NOMO-1 treated with DMSO at 0.1 percent for 48 hours (cell line): ENCODE measurements at regions not wholly inside any gene's neighbourhood (a gene's known extent, or its start where the extent isn't known, plus 50 kb on each side); places are given as distances from the start of the nearest gene placed in this dataset.
A peak's percentile ranks its signal among the peaks of the same experiment; 100 is the strongest.
"Not testable (repeated sequence)": the region's sequence is repeated elsewhere in the genome, so short reads cannot be mapped to it uniquely, and the experiment has no call there.

ENCODE experiments used
- DNase-seq: peaks from one replicate; lab custom pipeline; 2025; ENCODE audit not compliant: unreplicated experiment; lab: John Stamatoyannopoulos, UW

DNA sequence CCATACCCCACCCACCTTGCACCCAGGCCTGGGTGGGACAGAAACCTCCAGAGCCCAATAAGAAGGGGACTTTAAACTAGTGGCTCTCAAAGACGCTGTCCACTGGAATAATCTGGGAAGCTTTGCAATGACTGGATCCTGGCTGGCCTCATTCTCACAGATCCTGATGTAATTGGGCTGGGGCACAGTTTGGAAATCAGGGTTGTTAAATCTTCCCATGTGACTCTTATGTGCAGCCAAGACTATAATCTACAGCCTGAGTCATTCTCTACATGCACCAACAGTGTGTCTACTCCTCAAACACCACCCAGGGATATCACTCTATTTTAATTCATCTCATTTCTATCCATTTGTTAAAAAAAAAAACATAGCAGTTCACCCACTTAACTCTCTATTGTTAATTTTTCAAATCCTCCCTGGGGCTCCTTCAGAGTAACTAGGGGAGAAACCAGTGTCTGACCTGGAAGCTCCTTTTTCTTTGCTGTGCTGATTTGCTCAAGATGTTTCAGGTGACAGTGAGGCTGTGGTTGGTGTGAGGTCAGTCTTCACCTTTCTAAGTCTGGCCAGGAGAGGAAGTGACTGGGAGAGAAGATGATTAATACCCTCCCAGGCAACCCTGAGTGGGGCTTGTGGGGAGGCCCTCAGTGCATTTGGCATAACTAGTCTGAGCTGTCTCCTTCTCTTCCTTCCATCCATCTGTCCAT, 211.6 kb upstream of the SFSWAP start:
- no peak for DNase-seq

DNA sequence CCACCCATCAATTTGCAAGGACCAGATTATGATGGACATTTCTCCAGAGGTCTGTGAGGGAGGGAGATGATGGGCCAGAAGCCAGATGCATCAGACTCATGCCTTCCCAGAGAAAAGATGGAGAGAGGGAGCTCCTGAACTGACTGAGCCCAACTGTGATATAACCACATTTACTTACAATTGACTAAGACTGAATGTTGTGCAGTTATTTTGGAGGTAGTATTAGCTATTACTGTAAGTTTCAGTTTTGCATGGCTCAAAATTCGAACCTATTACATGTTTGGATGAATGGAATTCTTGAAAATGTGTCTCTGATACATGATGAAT, 211.1 kb upstream of the SFSWAP start:
- no peak for DNase-seq

DNA sequence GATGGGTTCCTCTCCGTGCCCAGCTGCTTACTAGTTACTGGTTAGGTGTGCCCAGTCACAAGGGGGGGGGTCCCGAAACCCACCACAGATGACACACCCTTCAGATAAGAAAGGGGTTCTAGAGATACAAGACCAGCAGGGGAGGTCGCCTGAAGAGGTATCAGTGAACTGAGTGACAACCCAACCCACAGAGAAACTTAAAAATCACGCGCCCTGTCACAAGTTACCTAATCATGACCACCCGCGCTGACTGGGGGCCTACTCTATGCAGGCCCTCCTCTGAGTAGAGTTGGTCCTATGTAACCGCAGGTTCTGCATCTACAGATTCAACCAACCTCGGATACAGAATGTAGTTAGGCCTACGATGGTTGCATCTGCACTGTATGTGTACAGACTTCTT, 210.3 kb upstream of the SFSWAP start:
- no peak for DNase-seq

DNA sequence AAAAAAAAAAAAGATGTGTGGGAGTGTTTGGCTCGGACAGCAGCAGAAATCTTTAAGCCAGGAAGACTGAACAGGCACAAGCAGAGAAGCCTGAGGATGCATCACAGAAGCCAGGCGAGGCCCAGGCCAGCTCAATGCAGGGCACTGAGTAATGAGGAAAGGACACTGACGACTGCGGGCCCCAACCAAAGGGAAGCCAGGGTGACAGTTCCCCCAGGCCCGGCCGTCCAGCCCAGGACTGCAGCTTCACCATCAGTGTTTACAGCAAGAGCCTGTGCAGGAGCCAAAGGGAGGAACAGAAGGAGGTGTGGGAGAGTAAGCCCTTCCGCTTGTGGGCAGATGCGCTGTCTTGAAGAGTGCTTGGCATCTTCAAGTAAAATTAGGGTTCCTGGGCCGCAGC, 205.3 kb upstream of the SFSWAP start:
- no peak for DNase-seq

DNA sequence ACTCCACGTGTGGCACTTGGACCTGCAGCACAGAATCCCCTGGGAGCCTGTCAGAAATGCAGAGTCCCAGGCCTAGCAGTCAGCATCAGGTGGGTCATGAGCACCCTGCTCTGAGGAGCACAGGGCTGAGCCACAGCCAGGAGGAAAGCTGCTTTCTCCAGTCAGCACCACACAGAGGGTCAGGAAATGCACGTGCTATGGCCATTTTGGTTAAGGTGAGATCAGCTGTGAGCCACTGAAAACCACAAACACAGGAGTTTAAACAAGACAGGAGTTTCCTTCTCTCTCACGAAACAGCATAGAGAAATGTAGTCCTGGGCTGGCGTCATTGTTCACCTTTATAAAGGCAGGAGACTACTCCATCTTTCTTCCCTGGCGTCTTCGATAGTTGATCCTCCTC, 204.5 kb upstream of the SFSWAP start:
- DNase-seq: no peak

DNA sequence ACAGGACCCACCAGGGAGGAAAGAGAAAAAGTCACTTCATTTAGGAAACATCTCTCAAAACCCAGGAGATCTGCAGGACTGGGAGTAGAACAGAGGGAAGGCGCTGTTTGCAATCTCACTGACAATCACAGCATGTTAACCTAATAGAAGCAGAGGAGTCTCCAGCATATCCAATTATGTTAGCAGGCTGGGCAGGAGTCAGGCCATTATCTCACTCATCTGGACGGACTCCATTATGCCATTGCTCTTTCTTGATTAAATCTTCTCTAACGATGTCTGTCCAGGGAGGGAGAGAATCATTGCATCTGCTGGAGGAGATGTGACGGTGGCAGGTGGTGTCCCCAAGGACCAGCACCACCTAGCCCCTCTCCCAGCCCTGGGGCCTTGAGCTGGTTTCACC, 203.8 kb upstream of the SFSWAP start:
- DNase-seq: no peak

DNA sequence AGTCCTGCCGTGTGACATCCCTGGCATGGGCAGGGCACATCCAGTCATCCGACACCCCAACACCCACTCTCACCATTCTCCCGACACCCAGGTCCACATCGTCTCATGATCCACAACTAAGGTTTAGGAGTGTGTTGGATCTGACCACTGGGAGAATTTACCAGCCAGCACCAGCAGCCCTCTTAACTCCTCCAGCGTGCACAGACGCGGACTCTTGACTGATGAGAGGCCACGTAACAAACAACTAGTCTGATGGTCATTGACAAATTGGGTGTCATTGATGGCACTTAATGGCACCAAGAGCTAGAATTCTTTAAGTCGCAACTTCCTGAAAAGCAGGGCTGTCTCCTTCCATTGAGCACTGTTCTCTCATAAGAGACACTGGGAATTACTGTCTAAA, 203.0 kb upstream of the SFSWAP start:
- DNase-seq: no peak

DNA sequence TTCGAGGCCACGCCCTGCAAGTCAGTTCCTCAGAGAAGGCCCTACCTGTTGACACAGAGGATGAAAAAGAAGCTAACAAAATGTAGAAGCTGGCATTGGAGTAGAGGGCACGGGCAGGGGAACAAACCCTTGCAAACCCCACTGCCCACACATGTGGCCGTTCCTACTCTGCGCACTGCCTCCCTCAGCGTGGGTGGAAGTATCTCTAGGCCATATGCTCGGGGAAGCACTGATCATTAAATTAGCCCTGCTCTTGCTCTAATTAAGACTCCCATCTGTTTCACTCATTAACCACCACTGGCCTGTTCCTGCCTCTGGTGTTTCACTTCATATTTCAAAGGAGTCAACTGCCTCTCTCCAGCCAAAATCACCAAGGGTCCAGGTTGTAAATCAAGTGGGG, 201.2 kb upstream of the SFSWAP start:
- no peak for DNase-seq

DNA sequence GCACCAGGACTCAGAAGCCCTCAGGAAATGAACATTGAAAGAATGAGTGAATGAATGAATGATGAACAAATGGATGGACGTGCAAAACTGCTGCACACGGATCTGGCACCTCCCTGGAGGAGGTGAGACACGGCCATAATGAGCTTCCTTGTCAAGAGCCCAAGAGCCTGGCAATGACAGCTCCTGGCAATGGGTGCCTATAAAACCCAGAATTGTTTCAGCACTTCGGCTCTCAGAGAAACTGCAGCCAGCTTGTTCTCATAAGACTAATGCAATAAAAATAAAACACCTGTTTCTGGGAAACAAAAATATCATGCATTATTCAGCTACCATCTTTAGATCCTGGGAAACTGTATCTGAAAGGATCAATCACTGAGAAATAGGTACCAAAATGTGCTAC, 200.5 kb upstream of the SFSWAP start:
- no peak for DNase-seq

DNA sequence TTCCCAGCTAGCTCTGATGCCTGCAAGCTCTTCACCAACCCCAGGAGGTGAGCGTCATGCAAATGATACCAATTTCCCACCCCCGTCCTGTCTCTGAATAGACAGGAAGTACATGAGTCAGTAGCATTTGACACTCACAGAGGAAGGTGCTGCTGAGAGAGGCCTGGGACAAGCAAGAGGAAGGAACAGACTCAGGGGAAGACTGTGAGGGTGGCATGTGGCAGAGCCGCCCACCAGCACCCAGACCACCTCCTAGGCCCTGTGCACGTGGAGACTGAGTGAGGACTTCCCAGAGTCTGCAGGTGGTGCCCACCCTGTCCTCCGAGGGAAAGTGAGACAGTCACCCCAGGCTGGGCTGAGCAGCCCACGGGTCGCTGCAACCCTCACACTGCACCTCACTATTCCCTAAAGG, 199.5 kb upstream of the SFSWAP start:
- peak; percentile 90 for DNase-seq

DNA sequence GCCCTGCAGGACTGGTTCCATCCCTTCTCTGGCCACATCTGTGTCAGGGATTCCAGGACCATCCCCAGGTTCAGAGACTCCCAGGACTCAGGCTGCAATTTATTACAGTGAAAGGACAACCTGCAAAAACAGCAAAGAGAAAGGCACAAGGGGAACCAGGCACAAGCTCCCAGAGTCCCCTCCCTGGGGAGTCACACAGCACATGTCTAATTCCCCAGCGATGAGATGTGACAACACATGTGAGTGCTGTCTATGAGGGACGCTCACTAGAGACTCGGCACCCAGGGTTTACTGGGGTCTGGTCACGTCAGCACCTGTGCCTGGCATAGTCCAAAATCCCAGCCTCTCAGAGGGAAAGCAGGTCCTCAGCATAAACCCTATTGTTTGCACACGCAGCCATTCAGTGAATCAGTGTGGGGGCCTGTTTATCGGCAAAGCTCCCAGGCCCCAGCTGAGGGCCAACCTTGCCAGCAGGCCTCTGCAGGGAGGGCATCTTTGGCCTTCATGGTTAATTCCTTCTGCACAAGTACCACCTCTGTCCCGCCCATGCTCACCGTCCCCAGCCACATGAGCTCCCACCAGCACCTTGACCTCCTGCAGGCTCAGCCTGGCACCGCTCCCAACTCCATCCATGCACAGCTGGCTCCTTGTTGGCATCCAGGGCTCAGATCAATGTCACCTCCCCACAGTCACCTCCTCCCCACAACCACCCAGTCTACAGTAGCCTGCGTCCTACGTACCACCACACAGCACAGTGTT, 198.9 kb upstream of the SFSWAP start:
- no peak for DNase-seq

DNA sequence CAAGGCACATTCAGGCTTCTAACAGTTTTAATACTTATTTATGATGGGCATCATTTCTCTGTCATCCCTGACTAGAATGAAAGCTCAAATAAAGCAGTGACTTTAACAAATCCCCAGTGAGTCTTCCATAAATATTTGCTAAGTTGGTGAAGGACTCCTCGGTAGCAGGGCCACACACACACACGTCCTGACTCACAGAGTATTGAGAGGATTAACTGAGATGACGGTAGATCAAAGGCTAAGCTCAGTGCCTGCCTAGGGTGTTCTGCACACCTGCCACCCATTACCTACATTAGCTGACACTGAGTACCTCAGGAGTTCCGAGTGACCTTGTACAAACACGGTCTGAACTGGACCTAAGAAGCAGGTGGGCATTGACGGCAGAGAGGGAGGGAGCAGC, 197.3 kb upstream of the SFSWAP start:
- no peak for DNase-seq

DNA sequence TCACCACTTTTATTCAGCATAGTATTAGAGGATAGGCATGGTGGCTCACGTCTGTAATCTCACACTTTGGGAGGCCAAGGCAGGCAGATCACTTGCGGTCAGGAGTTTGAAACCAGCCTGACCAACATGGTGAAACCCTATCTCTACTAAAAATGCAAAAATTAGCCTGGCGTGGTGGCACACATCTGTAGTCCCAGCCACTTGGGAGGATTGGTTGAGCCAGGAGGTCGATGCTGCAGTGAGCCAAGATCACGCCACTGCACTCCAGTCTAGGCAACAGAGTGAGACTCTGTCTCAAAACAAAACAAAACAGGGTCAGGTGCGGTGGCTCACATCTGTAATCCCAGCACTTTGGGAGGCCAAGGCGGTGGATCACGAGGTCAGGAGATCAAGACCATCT, 190.3 kb upstream of the SFSWAP start:
- DNase-seq: not testable (repeated sequence)

DNA sequence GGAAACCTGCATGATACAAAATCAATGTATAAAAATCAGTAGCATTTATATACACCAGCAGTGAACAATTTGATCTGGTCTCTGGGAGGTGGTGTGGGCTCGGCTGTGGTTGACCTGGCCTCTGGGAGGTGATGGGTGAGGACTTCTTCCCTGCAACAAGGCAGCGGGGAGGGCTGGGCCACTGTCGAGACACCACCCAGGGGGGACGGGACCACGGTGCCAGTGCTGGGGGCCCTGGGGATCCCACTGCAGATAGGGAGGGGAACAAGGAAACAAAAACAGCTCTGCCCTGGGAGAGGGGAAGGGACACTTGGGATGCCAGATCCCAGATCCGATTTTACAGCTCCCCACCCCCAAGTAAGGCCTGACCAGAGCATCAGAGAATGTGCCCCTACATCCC, 189.6 kb upstream of the SFSWAP start:
- DNase-seq: no peak

DNA sequence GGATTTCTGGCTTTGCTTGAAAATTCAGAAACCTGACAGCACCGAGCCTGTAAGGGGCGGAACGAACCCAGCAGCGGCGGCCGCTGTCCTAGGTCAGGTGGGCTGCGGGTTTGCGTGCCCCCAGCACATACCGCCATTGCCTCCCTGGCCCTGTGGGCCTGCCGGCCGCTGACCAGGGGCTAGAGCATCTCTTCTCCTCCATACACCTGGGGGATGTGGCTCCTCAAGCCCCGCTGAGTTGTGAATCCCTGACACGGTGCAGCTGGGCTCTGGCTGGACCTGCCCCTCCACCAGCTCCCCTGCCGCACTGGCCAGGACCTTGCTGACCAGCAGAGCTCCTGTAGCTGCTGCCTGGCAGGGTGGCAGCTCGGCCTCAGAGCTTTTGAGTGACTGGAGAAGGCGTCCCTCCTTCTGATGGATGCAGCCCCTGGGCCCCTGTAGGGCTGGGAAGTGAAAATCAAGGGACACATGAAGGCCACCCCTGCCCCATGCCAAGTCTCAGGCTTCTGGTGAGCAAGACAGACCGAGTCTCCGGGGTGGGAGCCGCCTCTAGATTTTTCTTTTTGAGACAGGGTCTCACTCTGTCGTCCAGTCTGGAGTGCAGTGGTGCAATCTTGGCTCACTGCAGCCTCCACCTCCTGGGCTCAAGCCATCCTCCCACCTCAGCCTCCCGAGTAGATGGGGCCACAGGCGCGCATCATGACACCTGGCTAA, 184.9 kb upstream of the SFSWAP start:
- no peak for DNase-seq

DNA sequence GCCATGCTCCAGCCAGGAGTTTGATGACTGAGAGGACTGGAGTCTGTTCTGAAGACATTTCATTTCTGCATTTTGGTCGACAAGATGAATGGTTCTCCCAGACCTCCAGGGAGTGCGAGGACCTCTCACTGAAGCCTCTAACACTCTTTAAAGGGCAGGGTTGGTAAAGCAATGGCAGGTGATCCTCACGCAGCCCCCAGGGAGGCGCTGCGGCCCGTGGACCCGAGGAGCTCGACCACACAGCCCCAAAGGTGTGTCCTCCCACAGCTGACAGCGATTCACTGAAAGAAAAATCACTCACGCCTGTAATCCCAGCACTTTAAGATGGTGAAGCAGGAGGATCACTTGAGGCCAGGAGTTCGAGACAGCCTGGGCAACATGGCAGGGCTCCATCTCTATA, 183.8 kb upstream of the SFSWAP start:
- no peak for DNase-seq

DNA sequence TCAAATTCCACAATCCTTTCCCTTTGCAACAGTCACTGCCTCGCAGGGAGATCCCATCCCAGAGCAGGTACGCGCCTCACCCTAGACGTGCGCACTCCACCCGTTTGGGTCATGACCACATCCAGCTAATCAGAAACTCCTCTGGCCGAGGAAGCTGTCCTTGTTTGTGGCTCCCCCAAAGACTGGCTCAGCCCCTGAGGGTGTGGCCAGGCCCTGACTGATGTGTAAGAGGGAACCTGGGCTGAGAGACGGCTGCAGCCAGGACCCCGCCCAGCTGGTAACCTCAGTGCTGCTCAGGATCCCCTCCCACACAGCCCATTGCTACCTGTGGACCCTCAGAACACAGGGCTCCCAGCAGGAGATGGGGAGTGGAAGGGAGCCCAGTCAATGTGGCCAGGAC, 183.2 kb upstream of the SFSWAP start:
- DNase-seq: no peak

DNA sequence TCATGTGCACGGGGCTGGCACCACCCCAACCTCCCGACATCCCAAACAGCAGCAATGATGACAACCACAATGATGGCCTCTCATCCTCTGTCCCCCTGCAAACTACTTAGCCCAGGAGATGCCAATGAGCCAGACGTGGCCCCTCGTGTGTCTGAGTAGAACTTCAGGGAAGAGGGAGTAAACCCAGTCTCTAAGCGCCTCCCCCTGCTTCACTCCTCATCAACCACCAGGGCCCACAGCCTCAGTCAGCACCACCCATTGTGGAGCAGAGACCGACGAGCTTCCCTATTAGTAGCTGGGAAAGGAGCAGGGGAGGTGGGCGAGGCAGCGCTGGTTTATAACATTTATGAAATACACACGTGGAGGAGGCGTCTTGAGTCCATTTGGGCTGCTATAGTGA, 182.7 kb upstream of the SFSWAP start:
- DNase-seq: no peak

DNA sequence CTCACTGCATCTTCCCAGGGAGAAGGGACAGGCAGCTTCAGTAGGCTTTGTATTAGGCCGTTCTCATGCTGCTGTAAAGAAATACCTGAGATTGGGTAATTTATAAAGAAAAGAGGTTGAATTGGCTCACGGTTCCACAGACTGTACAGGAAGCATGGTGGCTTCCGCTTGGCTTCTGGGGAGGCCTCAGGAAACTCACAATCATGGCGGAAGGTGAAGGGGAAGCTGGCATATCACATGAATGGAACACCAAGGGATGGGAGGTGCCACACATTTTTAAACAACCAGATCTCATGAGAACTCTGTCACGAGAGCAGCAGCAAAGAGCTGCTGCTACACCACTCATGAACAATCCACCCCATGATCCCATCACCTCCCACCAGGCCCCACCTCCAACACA, 182.2 kb upstream of the SFSWAP start:
- DNase-seq: no peak

DNA sequence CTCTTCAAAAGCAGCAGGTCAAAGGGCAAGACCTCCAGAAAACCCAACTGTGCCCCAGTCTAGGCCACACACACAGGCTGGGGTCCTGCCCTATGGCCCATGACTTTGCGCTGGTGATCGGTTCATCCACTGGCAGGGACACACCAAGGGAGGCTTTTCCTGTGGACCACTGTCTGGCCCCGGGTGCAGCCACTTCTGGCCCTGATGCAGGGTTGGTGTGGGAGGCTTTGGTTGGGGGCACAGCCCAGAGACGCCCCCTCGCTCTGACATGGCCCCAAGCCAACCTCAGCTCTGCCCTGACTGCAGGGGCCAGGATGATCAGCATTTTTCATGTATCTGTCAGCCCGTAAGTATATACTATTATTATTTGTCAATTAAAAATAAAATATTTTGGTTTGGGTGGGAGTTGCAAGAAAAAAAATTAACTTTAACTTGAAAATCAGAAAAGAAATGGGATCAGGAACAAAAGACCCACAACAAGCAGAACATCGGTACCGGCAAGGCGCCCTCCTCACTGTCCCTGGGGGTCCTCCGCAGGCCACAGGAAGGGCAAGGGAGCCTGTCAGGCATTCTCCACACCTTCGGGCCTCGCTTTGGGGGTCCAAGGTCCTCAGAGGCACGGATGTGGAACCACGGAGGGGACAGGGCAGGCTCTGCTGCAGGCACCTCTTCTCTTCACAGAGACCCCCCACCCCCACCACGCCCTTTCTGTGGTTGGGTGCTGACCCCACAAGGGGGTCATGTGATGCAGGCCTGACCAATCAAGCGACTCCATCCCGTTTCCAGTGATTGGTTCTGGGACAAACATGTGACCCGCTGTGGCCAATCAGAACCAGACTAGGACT, 181.5 kb upstream of the SFSWAP start:
- no peak for DNase-seq

DNA sequence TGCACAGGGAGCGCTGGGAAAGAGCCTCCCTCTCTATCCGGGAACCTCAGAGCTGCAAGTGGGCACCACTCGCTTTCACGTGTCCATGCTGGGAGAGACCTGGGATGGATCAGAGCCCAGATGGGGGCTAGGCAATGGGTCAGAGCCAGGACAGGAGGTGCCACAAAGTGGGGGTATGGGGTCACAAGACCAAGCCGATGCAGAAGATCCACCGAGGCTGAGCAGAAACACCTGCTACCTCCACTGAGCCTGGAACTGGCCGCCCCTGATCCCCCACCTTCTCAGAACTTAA, 180.9 kb upstream of the SFSWAP start:
- DNase-seq: no peak

DNA sequence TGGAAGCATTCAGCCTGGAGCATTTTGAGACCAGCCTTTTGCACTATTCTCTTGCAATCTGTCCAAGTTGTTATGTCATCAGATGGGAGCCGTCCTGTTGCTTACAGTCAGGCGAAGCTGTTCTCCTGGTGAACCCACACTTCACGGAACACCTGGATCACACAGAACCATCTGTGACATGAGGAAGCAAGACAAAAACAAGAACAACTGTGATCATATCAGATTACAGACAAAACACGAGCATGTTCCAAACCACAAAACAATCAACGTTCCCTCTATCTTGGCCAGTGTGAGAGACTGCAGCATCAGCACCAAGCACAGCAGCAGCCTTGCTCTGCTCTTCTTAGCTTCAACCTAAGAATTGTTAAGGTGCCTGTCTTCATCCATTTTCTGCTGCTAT, 180.5 kb upstream of the SFSWAP start:
- DNase-seq: no peak
